Left ventricle myocardium inferior (tissue), 1 donor: ENCODE measurements at regions not wholly inside any gene's neighbourhood (a gene's known extent, or its start where the extent isn't known, plus 50 kb on each side); places are given as distances from the start of the nearest gene placed in this dataset.
"Not testable (repeated sequence)": the region's sequence is repeated elsewhere in the genome, so short reads cannot be mapped to it uniquely, and the experiment has no call there.

Experiments used
- DNase-seq: peaks from one replicate; pipeline ENCODE4 v3.0.0-alpha.2; 2020
- H3K27ac ChIP-seq: fragments of 200-600 bp; replicated peaks from 2 replicates; pipeline ENCODE4 v1.8.0; 2021
- H3K27me3 ChIP-seq: fragments of 200-600 bp; 2 replicates; pipeline ENCODE4 v1.8.0; 2021; ENCODE audit warnings: low read depth
- H3K36me3 ChIP-seq: fragments of 200-600 bp; 2 replicates; pipeline ENCODE4 v1.8.0; 2021
- H3K4me1 ChIP-seq: fragments of 200-600 bp; 2 replicates; pipeline ENCODE4 v1.8.0; 2021
- H3K4me3 ChIP-seq: fragments of 200-600 bp; 2 replicates; pipeline ENCODE4 v1.8.0; 2021; ENCODE audit warnings: mild to moderate bottlenecking, moderate library complexity
- H3K9me3 ChIP-seq: fragments of 200-600 bp; replicated peaks from 2 replicates; pipeline ENCODE4 v1.8.0; 2021
- intact Hi-C: fragments of 100-400 bp; cut with micrococcal nuclease; formaldehyde crosslinking; loops from one replicate; pipeline ENCODE4 v1.11.0; 2022
- TF ChIP-seq, protein P1 (sequence below): fragments of 200-600 bp; IDR thresholded peaks from 2 replicates; pipeline ENCODE4 v1.8.0; 2021; ENCODE audit warnings: antibody characterized with exemption, mild to moderate bottlenecking, borderline replicate concordance
- donor health status: DM: no; HTN: yes; CAD: no; lungs with severe emphysema.

- Histone ChIP-seq H3K27ac (no peak overlapping the region), H3K4me1 (no peaks in the 10 kb centered on the region), H3K27me3 (no peaks in the 10 kb centered on the region), H3K9me3 (no peaks in the 10 kb centered on the region), H3K4me3 (no peak overlapping the region), H3K36me3 (no peaks in the 10 kb centered on the region)
- TF ChIP-seq, protein P1, sequence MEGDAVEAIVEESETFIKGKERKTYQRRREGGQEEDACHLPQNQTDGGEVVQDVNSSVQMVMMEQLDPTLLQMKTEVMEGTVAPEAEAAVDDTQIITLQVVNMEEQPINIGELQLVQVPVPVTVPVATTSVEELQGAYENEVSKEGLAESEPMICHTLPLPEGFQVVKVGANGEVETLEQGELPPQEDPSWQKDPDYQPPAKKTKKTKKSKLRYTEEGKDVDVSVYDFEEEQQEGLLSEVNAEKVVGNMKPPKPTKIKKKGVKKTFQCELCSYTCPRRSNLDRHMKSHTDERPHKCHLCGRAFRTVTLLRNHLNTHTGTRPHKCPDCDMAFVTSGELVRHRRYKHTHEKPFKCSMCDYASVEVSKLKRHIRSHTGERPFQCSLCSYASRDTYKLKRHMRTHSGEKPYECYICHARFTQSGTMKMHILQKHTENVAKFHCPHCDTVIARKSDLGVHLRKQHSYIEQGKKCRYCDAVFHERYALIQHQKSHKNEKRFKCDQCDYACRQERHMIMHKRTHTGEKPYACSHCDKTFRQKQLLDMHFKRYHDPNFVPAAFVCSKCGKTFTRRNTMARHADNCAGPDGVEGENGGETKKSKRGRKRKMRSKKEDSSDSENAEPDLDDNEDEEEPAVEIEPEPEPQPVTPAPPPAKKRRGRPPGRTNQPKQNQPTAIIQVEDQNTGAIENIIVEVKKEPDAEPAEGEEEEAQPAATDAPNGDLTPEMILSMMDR, result no peak
- DNase-seq, result no peak
- intact Hi-C loops, result no loop called here
Observed at GRCh38 chr2:147603447-147603846, 241.4 kb upstream of the ACVR2A start.

DNA sequence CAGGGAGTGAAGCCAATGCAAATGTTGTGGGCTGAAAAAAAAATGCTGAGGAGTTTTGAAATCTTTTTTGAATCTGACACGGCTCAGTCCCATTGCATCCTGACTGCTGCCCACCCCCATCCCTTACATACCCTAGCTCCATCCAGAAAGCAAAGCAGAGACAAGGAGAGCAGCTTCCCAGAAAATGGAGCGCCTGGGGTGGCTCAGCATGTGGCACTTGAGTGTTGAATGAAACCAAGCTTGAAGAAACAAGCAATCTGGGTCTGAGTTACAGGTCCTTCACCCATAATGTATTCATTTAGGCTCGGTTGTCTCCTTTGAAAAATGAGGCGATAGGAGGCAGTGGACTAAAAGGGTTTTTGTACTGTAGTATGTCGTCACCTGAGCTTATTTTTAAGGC is 244.2 kb upstream of the ACVR2A start:
- no peaks in the 10 kb centered on the region for H3K9me3 ChIP-seq
- H3K4me1 ChIP-seq, result peaks cover 1% of the 10 kb centered on the region
- no peaks in the 10 kb centered on the region for H3K27me3 ChIP-seq
- no peak overlapping the region for H3K27ac ChIP-seq
- no peak overlapping the region for H3K4me3 ChIP-seq
- intact Hi-C loops, result no loop called here
- no peak for DNase-seq
- no peaks in the 10 kb centered on the region for H3K36me3 ChIP-seq
- TF ChIP-seq, protein P1, result no peak

- H3K27me3 ChIP-seq, result no peaks in the 10 kb centered on the region
- H3K27ac ChIP-seq, result no peak overlapping the region
- no peaks in the 10 kb centered on the region for H3K36me3 ChIP-seq
- no peak for DNase-seq
- TF ChIP-seq, protein P1, result no peak
- intact Hi-C loops, result no loop called here
- H3K4me1 ChIP-seq, result peaks cover 5% of the 10 kb centered on the region
- H3K4me3 ChIP-seq, result no peak overlapping the region
- H3K9me3 ChIP-seq, result no peaks in the 10 kb centered on the region
Observed at GRCh38 chr2:147600223-147600622, 244.6 kb upstream of the ACVR2A start.

DNA sequence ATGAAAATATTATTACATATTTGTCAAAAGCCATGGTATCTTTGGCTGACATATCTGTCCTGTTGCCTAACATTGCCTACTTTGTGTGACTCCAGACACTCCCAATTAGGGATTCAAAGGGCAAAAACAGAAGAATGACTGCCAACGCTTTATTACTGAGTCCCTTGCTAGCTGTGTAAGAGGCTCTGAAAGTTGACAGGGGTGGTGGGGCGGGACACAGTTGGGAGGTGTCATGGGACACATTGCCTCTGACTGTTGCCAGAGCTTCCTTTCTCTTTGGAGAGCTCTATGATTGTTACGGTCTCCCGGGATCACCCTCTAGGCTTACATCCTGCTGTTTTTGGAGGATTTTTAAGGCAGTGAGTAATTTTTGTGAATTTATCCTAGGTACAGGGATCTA is 249.6 kb upstream of the ACVR2A start:
- TF ChIP-seq, protein P1, result no peak

GRCh38 chr2:147594038-147594437 is 250.8 kb upstream of the ACVR2A start:
- TF ChIP-seq, protein P1, result no peak
- Histone ChIP-seq H3K4me3 (no peak overlapping the region), H3K36me3 (no peaks in the 10 kb centered on the region), H3K27me3 (no peaks in the 10 kb centered on the region), H3K27ac (no peak overlapping the region), H3K4me1 (peaks cover 10% of the 10 kb centered on the region), H3K9me3 (peaks cover 12% of the 10 kb centered on the region)
- intact Hi-C loops, result no loop called here
- DNase-seq, result no peak

More for the DNA sequence above, 249.6 kb upstream of the ACVR2A start:
- peak; percentile 19 for DNase-seq
- peaks cover 10% of the 10 kb centered on the region for H3K4me1 ChIP-seq
- H3K27ac ChIP-seq, result peak overlapping the region; percentile 23
- H3K27me3 ChIP-seq, result no peaks in the 10 kb centered on the region
- H3K9me3 ChIP-seq, result peaks cover 12% of the 10 kb centered on the region
- H3K36me3 ChIP-seq, result no peaks in the 10 kb centered on the region
- intact Hi-C loops, result no loop called here
- H3K4me3 ChIP-seq, result no peak overlapping the region

DNA sequence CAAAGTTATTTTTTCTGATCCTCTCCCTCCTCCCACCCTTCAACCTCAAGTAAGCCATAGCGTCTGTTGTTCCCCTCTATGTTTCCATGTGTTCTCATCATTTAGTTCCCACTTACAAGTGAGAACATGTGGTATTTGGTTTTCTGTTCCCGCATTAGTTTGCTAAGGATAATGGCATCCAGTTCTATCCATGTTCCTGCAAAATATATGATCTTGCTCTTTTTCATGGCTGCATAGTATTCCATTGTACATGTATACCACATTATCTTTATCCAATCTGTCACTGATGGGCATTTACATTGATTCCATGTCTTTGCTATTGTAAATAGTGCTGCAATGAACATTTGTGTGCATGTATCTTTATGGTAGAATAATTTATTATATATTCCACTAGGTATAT is 252.0 kb upstream of the ACVR2A start:
- peaks cover 12% of the 10 kb centered on the region for H3K9me3 ChIP-seq
- H3K27me3 ChIP-seq, H3K36me3 ChIP-seq, DNase-seq, H3K27ac ChIP-seq, H3K4me1 ChIP-seq, H3K4me3 ChIP-seq, intact Hi-C loops: not testable (repeated sequence)
